NCI-H1930 (cell line): ENCODE measurements at regions not wholly inside any gene's neighbourhood (a gene's known extent, or its start where the extent isn't known, plus 50 kb on each side); places are given as distances from the start of the nearest gene placed in this dataset.

Experiments used
- DNase-seq, 2 experiments: peaks; one replicate each; lab custom pipeline; 2025; lab: John Stamatoyannopoulos, UW

DNA sequence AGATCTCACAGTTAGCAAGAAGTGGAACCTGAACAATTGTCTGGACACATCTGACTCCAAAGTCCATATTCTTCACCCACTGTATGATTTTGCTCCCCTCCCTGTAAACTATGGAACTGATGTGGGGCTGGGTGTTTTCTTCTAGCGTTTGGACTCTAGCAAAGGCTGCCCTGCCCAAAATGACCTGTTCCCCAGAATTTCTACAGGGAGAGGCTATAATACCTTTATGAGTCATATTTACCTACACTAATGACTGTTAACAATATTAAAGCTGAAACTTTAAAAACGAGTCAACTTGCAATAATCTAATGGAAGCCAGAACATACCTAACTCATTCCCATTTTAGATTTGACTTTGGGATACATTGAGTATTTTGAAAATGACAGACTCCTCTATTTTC, 531.2 kb upstream of the CFAP20DC start:
- no peak for DNase-seq

DNA sequence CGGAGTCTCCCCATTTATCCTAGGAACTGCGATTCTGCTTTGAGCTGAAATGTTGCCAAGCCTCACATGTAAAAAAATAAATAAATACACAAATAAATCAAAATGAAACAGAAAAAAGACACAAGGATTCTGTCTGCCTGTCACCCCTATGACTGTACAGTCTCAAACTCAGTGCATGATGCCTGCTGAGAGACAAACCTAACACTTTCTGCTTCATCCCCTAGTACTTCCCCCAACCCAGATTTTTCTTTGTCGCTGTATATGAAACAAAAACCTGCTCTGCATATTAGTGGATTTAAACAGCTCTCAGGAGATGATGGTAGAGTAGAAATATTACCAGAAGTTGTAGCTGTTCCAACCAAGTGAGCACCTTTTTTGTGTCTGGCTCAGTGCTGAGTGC, 530.7 kb upstream of the CFAP20DC start:
- no peak for DNase-seq

DNA sequence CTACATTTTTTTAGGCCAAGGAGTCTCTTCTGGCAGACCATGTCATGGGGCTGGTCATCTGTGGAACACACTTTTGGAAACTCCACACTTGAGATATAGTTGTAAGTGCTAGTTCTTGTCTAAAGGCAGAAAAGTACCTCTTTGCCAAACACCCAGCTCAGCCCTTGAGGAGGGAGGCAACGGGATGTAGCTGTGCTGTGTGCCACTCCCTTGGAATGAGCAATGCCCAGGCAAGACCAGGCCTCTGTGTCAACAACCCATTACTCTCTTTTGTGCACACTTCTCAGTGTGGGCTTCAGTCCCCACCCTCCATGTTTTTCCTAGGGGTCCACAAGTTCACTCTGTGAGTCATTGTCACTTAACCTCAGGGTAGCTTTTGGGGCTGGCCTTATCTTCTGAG, 528.3 kb upstream of the CFAP20DC start:
- DNase-seq: no peak

DNA sequence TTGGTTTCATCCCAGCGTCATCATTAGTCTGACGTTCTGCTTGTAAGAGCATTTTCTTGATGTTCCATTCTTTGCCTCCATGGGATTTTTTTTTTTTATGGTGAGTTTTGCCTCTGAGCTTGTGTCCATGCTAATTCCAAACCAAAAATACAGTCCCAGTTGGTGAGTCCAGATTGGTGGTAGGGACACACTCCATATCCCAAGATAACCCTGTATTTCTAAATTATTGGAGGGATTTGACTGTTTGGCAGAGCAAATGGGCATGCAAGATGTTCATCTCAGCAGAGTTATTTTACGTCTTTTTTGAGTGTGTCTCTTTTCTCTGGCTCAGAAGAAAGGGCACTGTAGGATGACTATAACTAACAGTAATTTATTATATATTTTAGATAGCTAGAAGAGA, 526.8 kb upstream of the CFAP20DC start:
- no peak for DNase-seq

DNA sequence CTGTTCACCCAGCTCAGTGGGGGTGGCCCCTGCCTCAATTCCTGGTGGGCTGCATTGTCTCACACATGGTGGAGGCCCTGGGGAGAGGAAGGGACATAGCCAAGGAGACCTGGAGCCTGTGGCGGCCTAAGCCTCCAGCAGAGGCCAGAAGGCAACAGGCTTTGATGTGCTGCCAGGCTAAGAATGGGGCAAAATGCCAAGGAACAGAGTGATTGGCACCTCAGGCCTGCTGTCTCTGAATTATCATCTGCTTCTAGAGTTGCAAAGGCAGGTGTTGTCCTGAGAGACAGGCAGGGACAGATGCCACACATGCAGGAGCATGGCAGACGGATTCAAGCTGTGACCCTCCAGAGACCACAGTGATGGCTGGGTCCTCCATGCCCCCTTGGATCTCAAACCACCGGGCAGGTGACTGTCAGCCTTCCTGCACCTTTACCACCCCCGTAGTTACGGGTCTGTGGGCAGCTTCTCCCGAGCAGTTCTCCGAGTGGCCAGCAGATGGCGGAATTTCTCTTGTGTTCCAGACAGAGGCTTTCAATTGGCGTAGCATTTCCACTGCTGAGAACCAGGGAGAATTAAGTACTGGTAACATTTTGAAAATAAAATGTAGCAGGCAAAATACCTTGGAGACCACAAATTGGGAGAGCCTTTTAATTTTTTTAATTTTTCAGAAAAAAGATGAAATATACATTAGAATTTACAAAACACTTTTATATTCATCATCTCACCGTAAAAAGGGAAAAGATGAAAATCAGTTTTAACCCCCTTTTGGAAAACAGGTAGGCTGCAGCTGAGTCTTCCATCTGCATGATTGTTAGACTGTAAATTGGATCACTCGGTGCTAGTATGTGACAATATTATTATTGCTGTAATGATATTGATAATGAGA, 525.5 kb upstream of the CFAP20DC start:
- DNase-seq: peak; percentile 36 to 70

DNA sequence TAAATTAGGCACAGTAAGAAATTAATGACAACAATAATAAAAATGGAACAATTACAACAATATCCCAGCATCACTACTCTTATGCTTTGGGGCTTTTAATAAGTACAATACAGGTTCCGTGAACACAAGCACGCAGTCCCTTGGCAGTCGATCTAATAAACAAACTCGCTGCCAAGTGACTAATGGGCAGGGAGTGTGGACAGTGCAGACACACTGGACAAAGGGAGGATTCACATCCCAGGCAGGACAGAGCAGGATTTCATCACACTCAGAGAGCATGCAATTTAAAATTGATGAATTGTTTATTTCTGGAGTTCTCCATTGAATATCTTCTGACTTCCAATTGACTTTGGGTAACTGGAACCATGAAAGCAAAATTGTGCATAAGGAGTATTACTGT, 524.1 kb upstream of the CFAP20DC start:
- no peak for DNase-seq

DNA sequence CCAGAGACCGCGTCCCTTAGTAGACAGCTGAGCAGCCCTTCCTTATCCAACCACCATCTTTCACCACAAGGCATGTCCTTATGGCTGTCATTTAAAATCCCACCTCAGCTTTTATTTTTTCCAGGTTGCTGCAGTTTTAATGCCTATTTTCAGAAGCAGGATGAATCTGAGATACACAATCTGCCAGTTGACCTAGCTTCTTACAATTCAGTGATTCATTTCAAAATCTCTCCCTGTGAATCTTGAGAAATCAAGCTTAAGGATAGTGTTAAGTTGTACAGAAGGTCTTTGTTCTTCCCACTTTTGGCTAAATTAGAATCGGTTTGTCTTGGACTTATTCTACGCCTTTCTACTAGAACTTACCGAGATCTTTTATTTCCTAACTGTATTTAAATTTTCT, 522.3 kb upstream of the CFAP20DC start:
- DNase-seq: no peak

DNA sequence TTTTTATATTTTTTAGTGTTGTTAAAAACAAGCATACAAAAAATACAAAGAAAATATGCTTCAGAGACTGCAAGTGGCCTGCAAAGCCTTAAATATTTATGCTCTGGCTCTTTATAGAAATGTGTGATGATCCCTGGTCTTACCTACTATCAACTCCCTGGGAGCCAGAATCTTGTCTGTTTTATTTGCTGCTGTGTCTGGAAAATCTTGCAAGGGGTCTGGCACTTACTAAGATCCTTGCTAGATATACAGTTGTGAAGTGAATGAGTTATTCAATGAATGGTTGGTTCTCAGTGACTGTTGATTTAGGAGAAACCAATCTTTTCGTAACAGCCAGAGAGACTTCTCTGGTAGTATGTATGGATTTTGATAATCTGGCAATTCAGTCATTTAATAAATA, 521.0 kb upstream of the CFAP20DC start:
- DNase-seq: no peak

DNA sequence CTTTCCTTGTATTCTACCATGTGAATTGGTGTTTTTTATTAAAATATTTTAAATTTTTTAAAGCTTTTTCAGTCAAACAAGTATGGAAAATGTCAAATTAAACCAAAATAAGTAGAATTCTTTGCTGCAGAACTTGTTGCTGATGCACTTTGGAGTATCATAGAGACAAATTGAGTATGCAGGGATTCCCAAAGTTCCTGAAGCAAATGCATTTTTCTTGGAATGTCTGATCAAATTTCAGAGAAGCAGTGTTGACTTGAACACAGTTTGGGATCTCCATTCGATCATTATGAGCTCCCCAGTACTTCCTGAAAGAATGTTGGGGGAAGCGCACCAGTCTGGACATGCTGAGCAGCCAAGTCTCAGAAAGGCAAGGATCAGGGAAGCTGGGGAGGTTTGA, 517.8 kb upstream of the CFAP20DC start:
- no peak for DNase-seq

DNA sequence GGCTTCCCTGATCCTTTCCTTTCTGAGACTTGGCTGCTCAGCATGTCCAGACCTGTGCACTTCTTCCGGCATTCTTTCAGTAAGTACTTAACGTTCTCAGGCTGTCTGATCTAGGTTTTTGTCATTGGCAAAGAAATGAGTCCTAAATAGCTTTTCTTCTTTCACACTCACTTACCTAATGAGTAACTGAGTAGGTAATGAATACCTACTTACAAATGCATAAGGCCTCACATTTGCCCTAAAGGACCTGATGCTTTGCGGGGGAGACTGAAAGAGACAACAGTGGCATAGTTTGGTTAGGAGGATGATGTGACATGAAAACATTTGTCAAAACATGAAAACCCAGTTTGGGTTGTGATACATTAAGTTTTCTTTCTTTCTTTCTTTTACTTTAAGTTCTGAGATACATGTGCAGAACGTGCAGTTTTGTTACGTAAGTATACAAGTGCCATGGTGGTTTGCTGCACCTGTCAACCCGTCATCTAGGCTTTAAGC, 516.7 kb upstream of the CFAP20DC start:
- DNase-seq: no peak

DNA sequence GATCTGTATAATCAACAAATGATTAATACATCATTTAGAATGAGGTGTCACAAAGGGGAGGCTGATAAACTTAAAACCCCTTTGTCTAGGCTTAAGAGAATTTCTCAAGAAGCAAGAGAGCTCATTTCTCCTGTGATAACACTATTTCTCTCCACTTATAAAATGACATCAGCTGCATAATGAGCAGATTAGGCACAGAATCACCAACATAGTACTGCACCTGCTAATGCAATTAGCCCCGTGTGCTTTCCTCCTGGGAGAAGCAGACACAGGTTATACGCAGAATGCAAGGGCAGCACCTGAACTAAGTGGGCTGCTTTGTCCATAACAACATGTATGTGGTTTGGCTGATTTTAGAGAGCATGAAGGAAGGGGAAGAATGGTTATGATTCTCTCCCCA, 515.3 kb upstream of the CFAP20DC start:
- DNase-seq: no peak

DNA sequence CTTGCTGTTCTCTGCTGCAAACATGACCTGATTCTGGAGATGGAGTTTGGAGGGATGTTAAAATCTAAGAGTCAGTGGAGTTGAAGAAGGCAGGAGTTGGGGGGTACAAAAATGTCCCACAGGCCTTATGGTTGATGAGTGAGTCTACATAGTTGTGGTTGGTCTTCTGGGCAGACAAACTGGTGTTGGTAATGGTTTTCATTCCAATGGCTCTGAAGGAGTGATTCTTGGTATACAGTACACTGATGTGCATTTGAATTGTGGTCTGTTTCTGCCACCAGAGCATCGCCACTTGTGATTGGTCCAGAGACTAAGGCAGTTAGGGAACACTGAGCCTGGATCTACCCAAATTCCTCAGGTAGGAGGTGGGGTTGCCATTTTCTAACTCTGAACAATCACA, 514.1 kb upstream of the CFAP20DC start:
- DNase-seq: no peak

DNA sequence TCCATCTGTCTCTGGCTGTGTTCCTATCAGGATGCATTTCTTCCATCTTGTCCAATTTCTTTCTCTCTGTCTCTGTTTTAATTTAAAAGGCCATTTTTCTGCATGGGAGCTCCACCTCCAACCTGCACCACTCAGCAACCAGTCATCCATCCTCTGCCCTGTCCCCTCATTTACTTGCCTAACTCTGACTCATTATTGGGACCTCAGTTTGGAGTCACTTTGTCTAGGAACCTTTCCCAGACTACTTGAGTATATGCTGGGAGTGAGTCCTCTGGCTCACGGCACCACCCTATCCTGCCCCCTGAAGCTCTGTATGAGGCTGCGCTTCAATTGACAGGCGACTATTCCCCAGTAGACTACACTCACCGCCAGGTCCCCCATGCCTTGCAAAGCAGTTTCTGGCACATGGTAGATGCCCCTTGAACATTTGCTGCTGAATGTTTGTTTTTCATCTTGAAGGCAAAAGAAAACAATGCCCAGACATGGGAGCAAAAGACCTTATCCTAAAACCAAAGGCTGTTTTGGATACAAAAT, 513.3 kb upstream of the CFAP20DC start:
- no peak for DNase-seq

DNA sequence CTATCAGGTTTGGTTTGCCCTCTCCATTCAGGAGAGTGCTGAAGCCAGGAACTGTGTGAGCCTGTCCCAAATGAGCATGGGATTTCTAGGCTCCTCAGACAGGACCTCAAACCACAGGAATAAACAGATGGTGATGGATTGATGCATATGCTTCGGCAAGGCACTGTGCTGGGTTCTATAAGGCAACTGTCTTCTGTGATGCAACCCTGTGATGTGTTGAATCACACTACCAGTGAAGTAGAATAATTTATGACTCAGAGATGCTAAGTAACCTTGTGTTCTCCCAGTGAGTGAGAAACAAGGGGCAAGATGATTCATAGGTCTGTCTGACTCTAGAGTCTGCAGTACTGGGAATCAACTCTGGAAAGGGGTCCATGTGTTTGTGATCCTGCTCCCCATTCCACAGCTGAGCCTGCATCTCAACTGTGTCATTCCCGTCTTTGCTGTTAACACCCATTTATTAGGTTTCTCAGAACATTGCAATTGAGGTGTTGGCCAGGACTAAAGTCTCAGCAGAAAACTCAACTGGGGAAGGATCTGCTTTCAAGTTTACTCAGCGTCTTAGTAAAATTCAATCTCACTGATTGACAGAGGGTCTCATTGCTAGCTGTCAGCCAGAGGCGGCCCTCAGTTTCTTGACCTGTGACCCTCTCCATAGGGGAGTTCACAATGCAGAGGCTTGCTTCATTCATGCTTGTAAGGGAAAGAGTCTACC, 510.1 kb upstream of the CFAP20DC start:
- no peak for DNase-seq

DNA sequence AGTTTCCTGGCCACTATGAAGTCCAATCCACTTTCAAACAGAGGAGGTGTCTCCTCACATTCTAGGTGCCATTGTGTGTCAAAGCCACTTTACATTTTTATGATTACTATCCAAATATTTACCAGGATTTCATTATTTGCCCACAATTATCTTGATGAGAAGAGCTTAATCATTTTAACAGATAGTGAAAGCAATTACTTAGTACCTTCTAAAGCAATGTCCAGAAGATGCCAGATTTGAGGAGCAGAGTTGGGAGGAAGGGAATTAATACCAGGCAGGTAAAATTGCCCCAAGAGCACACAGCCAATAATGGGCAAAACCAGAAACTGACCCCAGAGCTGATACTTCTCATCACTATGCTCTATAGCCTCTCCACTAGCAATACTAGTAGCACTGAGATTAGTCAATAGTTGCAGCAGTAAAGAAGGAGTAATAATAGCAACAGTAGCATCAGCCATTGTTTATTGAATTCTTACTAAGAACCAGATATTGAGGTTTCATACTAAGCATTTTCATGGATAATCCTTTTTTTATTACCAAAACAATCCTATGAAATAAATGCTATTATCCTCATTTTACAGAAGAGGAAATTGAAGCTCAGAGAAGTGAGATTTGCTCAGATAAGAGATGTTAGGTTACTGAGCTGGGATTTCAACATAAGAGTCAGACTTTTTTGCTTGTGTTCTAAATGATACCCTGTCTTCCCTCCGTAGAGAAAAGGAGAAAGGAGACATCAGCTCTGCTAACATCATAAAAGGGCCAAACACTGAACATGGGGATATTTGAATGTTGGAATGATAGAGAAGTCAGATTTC, 509.3 kb upstream of the CFAP20DC start:
- no peak for DNase-seq

DNA sequence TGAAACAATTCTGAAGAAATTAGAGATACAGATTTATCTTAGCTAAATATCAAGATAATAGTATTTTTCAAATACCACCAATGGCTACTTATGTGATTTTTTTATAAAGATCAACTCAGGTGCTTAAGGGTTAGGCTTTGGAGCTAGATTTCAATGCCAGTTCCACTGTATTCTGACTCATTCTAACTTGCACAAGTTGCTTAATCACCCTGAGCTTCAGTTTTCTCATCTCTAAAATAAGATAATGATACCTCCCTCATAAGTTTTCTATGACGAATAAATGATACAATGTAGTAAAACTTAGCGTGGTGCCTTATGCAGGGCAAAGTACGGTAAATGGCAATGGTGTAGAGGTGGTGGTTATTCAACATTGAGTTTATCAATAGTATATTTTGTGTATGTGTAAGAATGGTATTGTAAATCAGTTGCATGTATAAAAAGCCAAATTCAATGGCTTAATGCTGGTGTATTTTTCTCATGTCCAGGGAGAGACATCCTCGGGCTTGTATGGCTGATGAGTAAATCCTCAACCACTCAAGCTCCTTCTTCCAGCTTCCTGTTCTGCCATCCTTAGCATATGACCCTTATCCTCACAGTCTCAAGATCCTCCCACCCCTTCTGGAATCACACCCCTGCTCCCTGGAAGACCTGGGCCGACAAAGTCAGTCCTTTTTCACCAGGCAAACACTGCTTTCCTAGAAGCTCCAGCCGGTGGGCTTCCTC, 505.9 kb upstream of the CFAP20DC start:
- no peak for DNase-seq

DNA sequence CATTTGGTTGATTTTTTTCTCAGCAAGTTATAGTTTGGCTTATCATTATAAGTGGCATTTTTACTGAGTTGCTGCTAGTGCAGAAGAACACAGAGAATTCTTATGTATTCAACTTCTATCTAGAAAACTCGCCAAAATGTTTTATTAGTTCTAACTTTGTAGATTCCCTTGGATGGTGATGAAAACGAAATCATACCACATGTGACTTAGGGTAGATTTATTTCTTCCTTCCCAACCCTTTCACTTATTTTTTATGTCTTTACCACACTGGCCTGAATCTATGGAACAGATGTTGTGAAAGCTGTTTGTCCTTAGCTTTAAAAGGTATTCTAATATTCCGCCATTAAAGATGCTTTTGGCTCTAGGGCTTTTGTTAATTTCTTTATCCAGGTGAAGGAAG, 503.3 kb upstream of the CFAP20DC start:
- no peak for DNase-seq

DNA sequence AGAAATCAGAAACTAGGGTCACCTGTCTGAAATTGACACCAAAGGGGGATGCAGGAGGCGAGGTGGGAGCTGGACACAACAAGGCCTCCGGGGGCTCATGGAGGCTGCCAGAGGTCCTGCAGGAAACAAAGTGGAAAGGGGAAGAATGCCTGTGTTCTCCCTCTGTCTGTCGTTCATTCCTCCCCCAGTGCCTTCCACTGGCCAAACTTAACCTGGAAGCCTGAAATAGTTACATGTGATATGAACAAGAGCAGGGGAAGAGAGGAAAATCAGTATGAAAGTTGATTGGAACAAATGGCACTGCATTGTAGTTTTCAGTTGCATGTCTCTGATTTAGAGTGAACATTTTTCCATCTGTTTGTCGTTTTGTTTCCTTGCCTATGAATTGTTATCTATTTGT, 502.0 kb upstream of the CFAP20DC start:
- DNase-seq: no peak

DNA sequence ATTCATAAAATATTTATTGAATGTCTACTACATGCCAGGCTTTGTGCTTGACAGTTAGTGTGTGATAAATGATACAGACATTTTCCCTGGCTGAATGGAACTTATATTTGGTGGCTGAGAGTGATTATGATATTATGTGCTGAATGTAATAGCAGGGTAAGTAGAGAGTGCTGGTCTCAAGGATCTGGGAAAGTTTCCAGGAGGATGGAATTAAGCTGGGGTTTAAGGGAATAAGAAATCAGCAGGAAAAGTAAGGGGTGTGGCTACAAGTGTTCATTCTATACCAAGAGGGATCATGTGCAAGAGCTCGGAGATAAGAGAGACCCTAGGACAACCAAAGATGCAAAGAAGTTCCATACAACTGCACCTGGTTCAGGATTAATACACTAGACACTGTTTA, 500.1 kb upstream of the CFAP20DC start:
- DNase-seq: no peak

DNA sequence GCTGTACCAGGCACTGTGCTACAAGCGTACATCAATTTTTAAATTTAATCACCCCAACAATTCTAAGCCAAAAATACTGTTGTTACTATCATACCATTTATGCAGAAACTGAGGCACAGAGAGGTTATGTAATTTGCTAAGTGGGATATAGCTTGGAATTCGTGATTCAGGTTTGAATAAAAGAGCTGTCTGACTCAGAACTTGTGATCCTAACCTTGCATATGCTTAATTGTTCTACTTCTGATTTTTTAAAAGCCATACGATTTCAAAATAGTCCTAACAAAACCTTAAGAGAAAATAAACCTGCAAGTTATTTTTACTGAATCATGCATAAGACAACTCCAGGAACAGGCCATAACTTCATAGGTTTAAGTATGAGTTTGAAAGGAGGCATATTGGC, 498.0 kb upstream of the CFAP20DC start:
- DNase-seq: no peak

DNA sequence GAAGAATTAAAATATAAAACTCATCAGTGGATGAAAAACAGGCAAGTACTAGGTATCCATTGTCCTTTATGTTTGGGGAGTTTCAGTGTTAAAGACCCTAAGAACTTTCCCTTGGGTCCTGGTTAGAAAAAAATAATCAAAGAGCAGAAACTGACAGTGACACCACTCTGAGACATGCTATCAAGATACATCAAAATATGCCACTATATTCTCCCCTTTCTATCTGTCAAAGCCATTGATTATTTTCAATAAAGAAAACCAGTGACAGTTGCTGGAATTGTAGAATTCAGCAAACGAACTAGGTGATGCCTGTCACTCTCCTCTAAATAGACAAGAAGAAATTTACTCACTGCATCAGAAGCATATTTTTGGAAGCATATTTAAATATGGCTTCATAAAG, 496.7 kb upstream of the CFAP20DC start:
- DNase-seq: no peak

DNA sequence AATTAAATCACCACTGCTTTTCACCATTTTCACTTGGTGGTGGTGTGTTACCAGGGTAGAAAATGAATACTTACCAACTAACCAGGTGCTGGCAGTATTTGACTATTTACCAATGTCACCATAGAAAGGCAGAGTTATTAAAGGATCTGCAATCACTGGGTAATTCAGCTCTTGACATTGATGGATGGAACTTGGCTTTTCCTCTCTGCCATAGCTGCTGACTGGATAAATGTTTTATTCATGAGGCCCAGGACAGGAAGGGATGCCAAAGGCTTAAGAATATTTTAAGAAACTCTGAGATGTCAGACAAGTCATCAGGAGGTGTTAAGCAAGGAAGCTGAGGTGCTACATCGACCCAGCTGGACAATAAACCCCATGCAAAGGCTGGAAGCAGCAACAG, 495.5 kb upstream of the CFAP20DC start:
- DNase-seq: no peak
